Transverse colon (tissue), 4 donors: ENCODE measurements at regions not wholly inside any gene's neighbourhood (a gene's known extent, or its start where the extent isn't known, plus 50 kb on each side); places are given as distances from the start of the nearest gene placed in this dataset.

Experiments used
- POLR2AphosphoS5 ChIP-seq, 3 donors: sonication (generic); formaldehyde crosslinking; IDR thresholded peaks; one replicate each; pipeline ENCODE4 v1.6.1; 2016; ENCODE audit warnings: antibody characterized with exemption in 3 of 3
- TF ChIP-seq, protein P1 (sequence below), 5 experiments: fragments of 200-600 bp in 3 of 5; fragments of 450-650 bp in 2 of 5; sonication (generic) in 3 of 5; IDR thresholded peaks; 1 replicate in 2 of 5; 2 replicates in 3 of 5; pipeline ENCODE4 v1.5.1; 2016 to 2017; ENCODE audit warnings: antibody characterized with exemption in 5 of 5, inconsistent platforms in 3 of 5, mild to moderate bottlenecking in 2 of 5, moderate library complexity in 1 of 5

DNA sequence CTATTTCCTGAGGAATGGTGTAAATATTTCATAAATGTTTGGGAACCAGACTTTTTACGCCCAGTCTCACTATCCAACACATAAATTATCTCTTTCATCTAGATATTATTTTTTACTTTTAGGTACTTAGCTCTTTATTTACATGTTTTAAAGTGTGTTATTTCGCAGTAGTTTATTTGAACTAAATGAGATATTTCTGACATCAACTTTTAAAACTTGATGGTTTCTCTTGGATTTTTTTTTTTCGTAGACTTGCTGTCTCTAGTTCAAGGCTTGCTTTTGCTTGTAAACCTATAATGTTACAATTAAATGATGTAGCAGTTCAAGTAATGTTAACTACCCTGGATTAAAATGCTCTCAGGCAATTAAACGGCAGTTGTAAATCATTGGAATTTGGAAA, 241.7 kb upstream of the PDE3A start:
- no peak for TF ChIP-seq POLR2AphosphoS5 (IDR thresholded peaks at IDR 0.05)
- TF ChIP-seq, protein P1, sequence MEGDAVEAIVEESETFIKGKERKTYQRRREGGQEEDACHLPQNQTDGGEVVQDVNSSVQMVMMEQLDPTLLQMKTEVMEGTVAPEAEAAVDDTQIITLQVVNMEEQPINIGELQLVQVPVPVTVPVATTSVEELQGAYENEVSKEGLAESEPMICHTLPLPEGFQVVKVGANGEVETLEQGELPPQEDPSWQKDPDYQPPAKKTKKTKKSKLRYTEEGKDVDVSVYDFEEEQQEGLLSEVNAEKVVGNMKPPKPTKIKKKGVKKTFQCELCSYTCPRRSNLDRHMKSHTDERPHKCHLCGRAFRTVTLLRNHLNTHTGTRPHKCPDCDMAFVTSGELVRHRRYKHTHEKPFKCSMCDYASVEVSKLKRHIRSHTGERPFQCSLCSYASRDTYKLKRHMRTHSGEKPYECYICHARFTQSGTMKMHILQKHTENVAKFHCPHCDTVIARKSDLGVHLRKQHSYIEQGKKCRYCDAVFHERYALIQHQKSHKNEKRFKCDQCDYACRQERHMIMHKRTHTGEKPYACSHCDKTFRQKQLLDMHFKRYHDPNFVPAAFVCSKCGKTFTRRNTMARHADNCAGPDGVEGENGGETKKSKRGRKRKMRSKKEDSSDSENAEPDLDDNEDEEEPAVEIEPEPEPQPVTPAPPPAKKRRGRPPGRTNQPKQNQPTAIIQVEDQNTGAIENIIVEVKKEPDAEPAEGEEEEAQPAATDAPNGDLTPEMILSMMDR (IDR thresholded peaks at IDR 0.05) = no peak
